HFF-Myc (cell line): ENCODE measurements at regions not wholly inside any gene's neighbourhood (a gene's known extent, or its start where the extent isn't known, plus 50 kb on each side); places are given as distances from the start of the nearest gene placed in this dataset.

Experiments used
- DNase-seq: peaks from one replicate; pipeline ENCODE4 v3.0.0-alpha.2; 2011; ENCODE audit warnings: low read depth; ENCODE audit errors: extremely low read depth
- H3K4me3 ChIP-seq: replicated peaks from 2 replicates; pipeline ENCODE4 v1.5.1; 2011; ENCODE audit warnings: low read depth, mild to moderate bottlenecking, control low read depth, low read length
- TF ChIP-seq, protein P1 (sequence below): IDR thresholded peaks from 2 replicates; pipeline ENCODE4 v1.5.1; 2012; ENCODE audit warnings: mild to moderate bottlenecking, low read depth, low read length, control low read depth; ENCODE audit errors: missing control alignments

DNA sequence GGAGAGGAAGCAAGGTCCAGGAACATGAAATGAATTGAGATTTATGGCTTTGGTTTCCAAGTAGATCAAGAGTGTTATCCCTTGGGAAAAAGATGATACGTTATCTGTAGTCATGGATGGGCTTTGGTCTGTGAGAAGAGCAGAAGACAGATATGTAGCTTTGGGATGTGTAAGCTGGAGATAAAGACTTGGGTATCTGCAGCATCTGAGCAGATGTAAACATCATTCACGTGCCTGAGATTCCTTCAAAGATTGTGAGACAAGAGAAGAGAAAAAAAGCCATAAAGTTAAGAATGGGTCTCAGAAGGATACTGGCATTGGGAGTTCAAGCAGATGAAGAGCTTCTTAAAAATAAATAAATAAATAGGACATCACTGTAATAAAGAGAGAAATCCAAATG is 217.8 kb downstream of the PTPRC start:
- H3K4me3 ChIP-seq, result no peak overlapping the region
- TF ChIP-seq, protein P1, sequence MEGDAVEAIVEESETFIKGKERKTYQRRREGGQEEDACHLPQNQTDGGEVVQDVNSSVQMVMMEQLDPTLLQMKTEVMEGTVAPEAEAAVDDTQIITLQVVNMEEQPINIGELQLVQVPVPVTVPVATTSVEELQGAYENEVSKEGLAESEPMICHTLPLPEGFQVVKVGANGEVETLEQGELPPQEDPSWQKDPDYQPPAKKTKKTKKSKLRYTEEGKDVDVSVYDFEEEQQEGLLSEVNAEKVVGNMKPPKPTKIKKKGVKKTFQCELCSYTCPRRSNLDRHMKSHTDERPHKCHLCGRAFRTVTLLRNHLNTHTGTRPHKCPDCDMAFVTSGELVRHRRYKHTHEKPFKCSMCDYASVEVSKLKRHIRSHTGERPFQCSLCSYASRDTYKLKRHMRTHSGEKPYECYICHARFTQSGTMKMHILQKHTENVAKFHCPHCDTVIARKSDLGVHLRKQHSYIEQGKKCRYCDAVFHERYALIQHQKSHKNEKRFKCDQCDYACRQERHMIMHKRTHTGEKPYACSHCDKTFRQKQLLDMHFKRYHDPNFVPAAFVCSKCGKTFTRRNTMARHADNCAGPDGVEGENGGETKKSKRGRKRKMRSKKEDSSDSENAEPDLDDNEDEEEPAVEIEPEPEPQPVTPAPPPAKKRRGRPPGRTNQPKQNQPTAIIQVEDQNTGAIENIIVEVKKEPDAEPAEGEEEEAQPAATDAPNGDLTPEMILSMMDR, result no peak
- DNase-seq, result no peak

DNA sequence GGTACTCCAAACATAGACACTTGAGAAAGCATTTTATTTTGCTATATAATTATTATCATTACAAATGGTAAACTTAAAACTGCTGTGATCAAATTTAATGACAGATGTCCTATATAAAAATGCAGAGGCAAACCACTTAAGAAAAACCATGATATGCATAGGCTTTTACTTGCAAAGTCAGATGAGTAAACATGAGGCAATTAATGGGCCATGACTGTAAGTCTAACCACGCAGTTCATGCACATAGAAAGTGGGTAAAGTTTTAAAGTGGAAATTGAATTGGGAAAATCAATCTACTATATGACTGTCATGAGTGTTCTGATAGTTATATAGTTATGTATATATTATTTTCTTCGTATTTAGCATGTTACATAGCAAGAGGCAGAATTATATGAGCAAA is 219.2 kb downstream of the PTPRC start:
- H3K4me3 ChIP-seq, result no peak overlapping the region
- no peak for DNase-seq
- TF ChIP-seq, protein P1, result no peak

DNA sequence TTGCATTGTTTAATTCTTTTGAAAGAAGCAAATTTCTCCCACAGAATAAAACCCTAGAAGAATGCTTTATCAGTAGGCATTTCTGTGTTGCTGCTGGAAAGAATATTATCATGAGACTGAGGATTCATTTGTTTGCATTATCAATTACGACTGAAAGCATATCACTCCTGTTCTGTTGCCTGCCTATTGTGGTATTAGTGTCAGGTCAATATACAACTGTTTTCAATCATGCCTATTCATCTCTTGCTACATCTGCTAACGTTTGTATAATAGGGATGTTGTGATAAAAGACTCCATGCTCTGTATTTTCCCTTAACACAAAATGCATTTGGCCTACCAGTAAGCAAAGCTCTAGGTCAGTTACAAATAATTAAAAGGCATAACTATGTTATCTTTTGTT is 221.5 kb downstream of the PTPRC start:
- no peak overlapping the region for H3K4me3 ChIP-seq
- TF ChIP-seq, protein P1, result no peak
- no peak for DNase-seq

DNA sequence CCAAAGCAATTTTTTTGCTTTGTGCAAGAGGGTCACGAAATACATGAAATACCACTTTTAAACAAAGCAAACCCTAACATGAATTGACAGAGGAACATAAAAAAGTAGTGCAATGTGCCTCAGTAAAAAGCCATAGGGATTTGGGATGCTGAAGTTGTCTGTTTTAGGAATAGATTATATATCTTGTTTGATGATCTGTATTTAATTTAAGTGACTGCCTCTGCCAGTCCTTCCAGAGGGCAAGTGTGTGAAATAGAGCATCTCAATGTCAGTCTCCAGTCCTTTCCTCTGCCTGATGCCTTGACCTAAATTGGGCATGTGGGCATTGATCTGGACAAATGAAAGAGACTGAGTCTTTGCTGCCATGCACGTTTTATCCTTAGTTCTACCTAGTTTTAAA is 222.8 kb downstream of the PTPRC start:
- no peak for DNase-seq
- H3K4me3 ChIP-seq, result no peak overlapping the region
- TF ChIP-seq, protein P1, result no peak

DNA sequence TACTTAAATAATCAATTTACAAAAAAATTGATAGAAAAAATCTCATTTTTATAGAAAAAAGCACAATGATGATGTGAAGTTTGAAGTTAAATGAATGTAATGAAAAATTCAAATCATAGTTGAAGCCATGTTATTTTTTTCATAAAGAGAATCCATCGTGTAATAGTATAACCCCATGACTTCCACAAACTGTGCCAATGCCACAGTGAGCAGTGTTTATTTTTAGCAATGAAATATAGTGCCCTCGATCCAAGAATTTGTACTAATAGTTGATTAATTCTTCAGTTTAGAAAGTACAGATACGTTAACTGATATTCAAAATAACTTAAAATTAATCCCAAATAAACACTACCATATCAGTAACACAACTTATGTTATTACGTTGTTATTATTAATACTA is 225.9 kb downstream of the PTPRC start:
- TF ChIP-seq, protein P1, result no peak
- no peak for DNase-seq
- H3K4me3 ChIP-seq, result no peak overlapping the region

DNA sequence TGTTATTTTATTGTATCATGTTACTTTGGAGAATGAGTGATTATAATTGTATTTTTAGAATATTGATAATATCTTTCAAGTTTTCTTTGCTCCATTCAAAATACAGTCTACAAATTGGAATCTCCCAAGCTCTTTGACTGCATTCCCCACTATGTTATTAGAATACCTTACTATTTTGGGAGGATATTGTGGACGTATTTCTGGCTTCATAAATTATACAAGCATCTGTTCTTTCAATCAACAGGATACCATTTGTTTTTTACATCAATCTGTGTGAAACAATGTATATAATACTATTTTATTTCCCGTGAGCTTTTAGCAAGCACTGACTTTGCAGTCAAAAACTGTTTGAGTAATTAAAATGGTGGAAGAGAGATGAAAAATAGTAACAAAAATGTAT is 226.5 kb downstream of the PTPRC start:
- TF ChIP-seq, protein P1, result no peak
- no peak for DNase-seq
- H3K4me3 ChIP-seq, result no peak overlapping the region

DNA sequence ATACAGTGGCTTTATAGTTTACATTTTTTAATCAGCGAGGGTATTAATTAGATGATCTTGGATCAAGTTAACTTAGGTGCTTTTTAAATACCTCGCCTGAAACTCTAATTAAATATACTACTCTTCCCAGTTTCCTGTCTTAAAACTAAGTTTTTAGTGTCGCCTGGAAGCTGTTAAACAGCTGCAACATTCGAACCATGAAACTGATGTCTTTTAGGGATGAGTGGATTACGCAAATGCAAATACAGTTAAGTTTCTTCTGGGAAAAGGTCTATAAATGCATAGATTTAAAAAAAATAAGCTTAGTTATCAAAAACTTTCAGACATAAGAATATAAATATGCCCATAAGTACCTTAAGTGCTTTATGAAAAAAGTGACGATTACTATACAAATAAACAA is 228.3 kb downstream of the PTPRC start:
- TF ChIP-seq, protein P1, result no peak
- DNase-seq, result no peak
- H3K4me3 ChIP-seq, result no peak overlapping the region
